Glomerular visceral epithelial cell (primary cell): ENCODE measurements at regions not wholly inside any gene's neighbourhood (a gene's known extent, or its start where the extent isn't known, plus 50 kb on each side); places are given as distances from the start of the nearest gene placed in this dataset.
"Not testable (repeated sequence)": the region's sequence is repeated elsewhere in the genome, so short reads cannot be mapped to it uniquely, and the experiment has no call there.

Experiments
- DNase-seq: peaks from one replicate; pipeline ENCODE4 v3.0.0-alpha.2; 2016; ENCODE audit errors: extremely low spot score

- DNase-seq, result no peak
Measured at GRCh38 chr12:28980436-28980835, 168.6 kb upstream of the FAR2 start.

- DNase-seq, result no peak
Measured at GRCh38 chr12:28987538-28988324, 161.3 kb upstream of the FAR2 start.

DNA sequence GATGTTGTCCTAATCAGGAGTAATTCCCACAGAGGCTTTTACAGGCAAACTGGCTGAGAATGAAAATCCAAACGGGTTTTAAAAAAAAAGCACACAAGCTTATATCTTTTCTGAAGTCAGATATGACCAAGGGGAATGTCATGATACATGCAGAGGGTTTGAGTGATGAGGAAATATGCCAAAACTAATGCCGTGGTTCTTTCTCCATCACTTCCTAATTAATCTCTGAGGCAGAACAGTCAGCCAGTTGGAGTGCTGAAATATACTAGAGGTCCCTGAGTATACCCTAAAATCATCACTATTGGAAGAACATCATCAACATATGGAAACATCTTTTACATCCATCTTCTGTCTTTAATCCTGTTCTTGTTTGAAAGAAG, 160.8 kb upstream of the FAR2 start:
- DNase-seq, result no peak

- no peak for DNase-seq
Measured at GRCh38 chr12:28991626-28992025, 157.5 kb upstream of the FAR2 start.

- DNase-seq, result no peak
Measured at GRCh38 chr12:28993720-28994119, 155.4 kb upstream of the FAR2 start.

GRCh38 chr12:28994179-28994715, 154.8 kb upstream of the FAR2 start:
- no peak for DNase-seq

GRCh38 chr12:28996688-28997087, 152.4 kb upstream of the FAR2 start:
- no peak for DNase-seq

DNA sequence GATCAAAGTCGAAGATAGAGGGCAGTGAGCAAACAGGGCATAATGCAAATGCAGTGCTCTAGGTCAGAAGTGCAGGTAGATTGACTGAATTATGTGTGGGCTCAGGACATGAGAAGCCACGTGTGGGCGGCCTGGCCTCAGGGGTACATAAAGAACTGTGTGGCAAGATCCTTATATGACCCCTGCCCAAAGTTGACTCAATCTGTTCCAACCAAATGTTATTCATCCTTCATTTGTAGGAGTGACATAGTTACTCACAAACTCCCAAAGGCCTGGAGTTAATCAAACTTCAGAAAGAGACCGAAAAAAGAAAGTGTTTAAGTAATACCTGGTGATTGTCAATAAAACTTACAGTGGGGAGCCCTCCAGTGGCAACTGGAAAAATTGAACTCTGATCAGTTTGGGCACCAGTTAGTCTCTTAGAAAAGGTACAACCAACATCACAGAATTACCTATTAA, 150.4 kb upstream of the FAR2 start:
- peak; percentile 26 for DNase-seq

DNA sequence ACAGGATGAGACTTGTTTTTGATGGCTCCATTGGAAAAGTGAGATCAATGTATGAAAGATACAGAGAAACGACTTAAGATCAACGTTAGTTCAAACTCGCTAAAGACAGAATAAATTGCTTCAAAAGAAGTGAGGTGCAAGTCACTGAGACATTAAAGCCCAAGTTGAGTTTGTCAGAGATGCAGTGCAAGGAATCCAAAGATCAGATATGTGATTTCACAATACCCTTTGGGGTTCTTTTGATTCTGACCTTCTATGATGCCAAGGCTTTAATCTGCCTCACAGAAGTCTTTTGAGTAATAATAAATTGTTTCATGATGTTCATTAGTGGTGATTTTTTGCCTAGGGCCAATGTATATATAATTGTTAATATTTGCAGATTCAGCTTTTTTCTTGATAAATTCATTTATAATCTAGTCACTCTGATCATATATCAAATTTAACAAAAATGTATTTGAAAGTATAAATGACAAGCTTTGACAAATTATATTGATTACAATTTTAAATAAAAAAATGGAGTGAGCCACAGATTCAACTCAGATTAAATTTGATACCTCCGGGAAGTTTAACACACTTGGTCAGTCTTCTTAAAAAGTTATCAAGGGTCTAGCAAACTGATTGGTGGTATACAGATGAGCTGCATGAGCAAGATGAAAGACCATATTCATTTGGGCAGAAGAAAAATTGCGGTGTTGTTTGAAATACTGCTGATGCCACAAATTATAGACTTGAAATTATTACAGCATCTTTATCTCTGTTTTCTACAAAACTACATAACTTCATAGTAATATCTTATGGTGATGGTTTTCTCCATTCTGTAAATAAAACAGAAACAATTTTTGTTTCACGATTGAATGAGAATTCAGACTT, 144.8 kb upstream of the FAR2 start:
- no peak for DNase-seq

GRCh38 chr12:29004936-29005304, 144.2 kb upstream of the FAR2 start:
- DNase-seq, result no peak

DNA sequence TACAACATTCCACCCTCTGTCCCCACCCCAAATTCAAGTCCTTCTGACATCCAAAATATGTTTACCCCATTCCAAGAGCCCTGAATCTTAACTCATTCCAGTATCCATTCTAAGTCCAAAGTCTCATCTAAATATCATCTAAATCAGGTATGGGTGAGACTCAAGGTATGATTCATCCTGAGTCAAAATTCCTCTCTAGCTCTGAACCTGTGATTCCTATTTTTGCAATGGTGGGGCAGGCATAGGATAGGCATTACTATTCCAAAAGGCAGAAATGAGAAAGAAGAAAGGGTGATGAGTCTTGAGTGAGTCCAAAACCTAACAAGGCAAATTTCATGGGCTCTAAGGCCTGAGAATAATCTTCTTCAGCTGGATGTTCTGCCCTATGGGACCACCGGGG, 140.3 kb upstream of the FAR2 start:
- no peak for DNase-seq

DNA sequence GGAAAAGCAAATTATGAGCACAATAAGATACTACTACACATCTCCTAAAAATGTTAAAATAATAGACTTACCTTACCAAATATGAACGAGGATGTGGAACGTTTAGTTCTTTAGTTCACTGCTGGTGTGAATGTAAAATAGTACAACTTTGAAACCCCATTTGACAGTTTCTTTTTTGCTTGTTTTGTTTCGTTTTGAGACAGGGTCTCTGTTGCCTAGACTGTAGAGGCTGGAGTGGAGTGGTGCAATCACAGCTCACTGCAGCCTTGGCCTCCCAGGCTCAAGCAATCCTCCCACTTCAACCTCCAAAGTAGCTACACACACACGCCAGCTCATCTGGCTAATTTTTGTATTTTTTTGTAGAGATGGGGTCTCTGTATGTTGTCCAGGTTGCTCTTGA, 136.4 kb upstream of the FAR2 start:
- DNase-seq, result no peak

- DNase-seq, result not testable (repeated sequence)
Measured at GRCh38 chr12:29017532-29017931, 131.5 kb upstream of the FAR2 start.

- no peak for DNase-seq
Measured at GRCh38 chr12:29023436-29024076, 125.5 kb upstream of the FAR2 start.

- DNase-seq, result no peak
Measured at GRCh38 chr12:29024117-29024516, 125.0 kb upstream of the FAR2 start.

DNA sequence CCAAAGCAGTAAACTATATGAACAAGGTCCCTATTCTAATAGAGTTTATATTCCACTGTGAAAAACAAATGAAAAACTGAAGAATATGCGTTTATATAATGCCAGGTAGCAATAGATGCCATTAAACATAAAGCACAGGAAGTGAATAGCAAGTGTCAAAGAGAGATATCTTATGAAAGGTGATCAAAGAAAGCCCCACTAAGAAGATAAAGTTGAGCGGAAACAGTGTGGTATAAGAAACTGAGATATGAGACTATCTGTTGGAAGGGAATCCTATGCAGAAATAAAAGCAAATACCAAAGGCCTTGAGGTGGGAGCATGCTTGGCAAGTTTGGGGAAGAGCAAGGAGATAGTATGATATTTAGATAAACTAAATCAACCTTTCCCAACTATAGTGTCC, 123.1 kb upstream of the FAR2 start:
- DNase-seq, result no peak

DNA sequence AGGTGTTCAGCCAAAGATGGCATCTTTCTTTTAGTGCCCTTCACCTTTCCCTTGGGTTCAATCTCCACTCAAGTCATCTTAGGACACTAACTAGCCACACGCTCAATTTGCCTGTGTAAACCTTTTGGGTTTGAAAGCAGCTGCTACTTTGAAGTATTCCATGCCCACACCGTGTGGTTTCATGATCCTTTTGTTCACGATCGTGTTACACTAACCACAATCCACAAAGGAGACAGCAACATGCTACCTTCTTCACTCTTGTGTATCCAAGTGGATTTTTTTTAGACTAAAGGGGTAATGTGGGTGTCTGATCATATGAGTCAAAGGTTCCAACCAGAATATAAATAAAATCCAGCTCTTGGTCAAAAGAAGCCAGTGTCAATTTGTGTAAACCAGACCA, 122.7 kb upstream of the FAR2 start:
- peak; percentile 74 for DNase-seq

GRCh38 chr12:29029484-29029883, 119.6 kb upstream of the FAR2 start:
- DNase-seq, result not testable (repeated sequence)

DNA sequence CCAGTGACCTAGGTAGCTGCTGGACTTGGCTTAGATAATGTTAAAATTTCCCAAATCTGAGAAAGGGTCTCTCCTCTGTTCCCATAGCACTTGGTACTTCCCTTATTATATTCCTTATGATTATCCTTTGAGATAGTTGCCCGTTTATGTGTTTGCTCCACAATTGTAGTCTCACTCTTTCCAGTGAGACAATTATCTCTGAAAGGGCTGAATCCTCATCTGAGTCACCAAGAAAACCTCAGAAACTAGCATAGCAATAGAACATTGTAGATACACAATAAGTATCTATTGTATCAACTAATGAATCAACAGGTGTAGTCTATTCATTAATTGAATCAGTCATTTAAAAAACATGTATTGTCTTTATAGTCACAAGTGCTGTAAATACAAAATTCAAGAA, 119.1 kb upstream of the FAR2 start:
- DNase-seq, result no peak

DNA sequence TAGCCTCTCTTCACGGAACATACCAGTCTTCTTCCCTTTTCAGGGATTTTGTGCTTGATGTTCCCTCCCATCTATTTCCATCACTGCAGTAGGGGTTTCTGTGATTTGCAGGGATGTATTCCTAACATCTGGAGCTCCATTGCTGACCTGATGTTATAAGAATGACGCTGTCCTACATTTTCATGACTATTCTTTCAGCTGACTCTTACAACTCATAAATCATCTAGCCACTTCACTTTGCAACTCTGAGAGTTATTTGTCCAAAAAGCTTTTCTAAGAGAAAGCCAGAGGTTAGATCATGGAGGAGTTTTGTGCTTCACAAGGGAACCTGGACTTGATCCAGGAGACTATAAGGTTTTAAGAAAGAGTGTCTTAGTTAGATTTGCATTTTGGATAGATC, 116.6 kb upstream of the FAR2 start:
- no peak for DNase-seq

DNA sequence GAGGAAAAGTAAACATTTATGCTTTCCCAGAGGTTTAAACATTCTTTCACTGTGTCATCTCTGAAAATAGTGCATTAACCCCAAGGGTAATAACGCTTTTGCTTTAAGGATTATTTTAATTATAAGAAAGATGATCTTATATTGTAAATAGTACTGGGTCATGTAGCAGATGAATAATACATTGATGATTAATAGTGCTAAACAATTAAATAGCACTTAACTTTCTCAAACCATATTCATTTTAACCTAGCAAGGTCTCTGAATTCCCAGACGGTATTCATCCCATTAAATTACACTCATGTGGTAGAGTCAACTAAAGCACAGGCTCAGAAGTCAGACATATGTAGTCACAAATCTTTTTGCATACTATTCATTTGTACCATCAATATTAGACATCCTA, 115.6 kb upstream of the FAR2 start:
- DNase-seq, result no peak

GRCh38 chr12:29035112-29035511, 114.0 kb upstream of the FAR2 start:
- DNase-seq, result no peak
